Testis (tissue), 2 donors: ENCODE measurements at regions not wholly inside any gene's neighbourhood (a gene's known extent, or its start where the extent isn't known, plus 50 kb on each side); places are given as distances from the start of the nearest gene placed in this dataset.

ENCODE experiments used
- DNase-seq: peaks from one replicate; pipeline ENCODE4 v3.0.0-alpha.2; 2019
- H3K27ac ChIP-seq, 2 donors: fragments of 200-600 bp; sonication (generic); one replicate each; pipeline ENCODE4 v1.5.1; 2019
- H3K27me3 ChIP-seq: fragments of 200-600 bp; sonication (generic); one replicate; pipeline ENCODE4 v1.5.1; 2019
- H3K36me3 ChIP-seq: fragments of 200-600 bp; sonication (generic); one replicate; pipeline ENCODE4 v1.5.1; 2017; ENCODE audit warnings: low read depth; ENCODE audit errors: missing control alignments
- H3K4me1 ChIP-seq: fragments of 200-600 bp; sonication (generic); one replicate; pipeline ENCODE4 v1.5.1; 2019
- H3K4me3 ChIP-seq, 2 donors: fragments of 200-600 bp; sonication (generic); one replicate each; pipeline ENCODE4 v1.5.1; 2017 to 2019
- H3K9me3 ChIP-seq: fragments of 200-600 bp; sonication (generic); one replicate; pipeline ENCODE4 v1.5.1; 2017
- POLR2A ChIP-seq: fragments of 450-650 bp; IDR thresholded peaks from one replicate; pipeline ENCODE4 v1.6.1; 2017; ENCODE audit warnings: antibody characterized with exemption, mild to moderate bottlenecking, moderate library complexity
- WGBS, 2 donors: methylation state at CpG; one replicate each; pipeline ENCODE4 v1.1.5; 2018; 5-methylcytosine and 5-hydroxymethylcytosine counted together
- intact Hi-C: fragments of 100-400 bp; cut with DNase I; formaldehyde crosslinking; loops from one replicate; pipeline ENCODE4 v1.15.1; 2023; ENCODE audit warnings: low total_unique reads
- TF ChIP-seq, protein P1 (sequence below), 3 experiments: fragments of 450-650 bp in 2 of 3; fragments of 200-600 bp in 1 of 3; sonication (generic) in 1 of 3; IDR thresholded peaks; one replicate each; pipeline ENCODE4 v1.5.1; 2016 to 2019; ENCODE audit warnings: antibody characterized with exemption in 3 of 3, mild to moderate bottlenecking in 2 of 3, moderate library complexity in 1 of 3

DNA sequence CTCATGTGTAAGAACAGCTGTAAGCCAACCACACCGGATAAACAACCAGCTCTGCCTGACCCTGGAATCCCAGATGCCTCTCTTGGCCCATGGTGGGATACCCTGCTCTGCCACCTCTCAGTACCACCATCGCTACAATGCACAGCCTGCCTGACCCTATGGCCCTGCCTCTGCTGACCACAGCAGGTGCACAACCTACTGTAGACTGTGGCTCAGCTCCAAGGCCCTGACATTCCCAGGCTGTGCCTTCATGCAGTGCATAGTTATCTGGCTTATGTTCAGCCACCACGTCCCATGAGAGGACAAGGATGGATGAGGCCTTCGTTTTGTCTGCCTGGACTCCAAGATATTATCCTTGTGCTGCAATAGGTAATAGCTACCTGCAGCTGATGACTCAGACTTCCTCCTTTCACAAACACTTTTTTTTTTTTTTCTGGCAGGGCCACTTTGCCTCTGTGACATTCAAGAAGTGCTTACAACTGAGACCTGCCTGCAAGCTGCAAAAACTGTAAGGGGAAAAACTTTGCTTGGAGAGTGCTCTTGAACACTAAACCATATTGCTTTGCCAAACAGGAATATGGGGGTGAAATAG, 177.7 kb downstream of the URB2 start:
- Histone ChIP-seq H3K27me3 (no peaks in the 10 kb centered on the region), H3K4me1 (no peaks in the 10 kb centered on the region), H3K9me3 (no peaks in the 10 kb centered on the region), H3K4me3 (no peak overlapping the region), H3K36me3 (no peaks in the 10 kb centered on the region), H3K27ac (no peak overlapping the region)
- TF ChIP-seq, protein P1, sequence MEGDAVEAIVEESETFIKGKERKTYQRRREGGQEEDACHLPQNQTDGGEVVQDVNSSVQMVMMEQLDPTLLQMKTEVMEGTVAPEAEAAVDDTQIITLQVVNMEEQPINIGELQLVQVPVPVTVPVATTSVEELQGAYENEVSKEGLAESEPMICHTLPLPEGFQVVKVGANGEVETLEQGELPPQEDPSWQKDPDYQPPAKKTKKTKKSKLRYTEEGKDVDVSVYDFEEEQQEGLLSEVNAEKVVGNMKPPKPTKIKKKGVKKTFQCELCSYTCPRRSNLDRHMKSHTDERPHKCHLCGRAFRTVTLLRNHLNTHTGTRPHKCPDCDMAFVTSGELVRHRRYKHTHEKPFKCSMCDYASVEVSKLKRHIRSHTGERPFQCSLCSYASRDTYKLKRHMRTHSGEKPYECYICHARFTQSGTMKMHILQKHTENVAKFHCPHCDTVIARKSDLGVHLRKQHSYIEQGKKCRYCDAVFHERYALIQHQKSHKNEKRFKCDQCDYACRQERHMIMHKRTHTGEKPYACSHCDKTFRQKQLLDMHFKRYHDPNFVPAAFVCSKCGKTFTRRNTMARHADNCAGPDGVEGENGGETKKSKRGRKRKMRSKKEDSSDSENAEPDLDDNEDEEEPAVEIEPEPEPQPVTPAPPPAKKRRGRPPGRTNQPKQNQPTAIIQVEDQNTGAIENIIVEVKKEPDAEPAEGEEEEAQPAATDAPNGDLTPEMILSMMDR (IDR thresholded peaks at IDR 0.05), result no peak
- no peak for TF ChIP-seq POLR2A
- intact Hi-C loops, result no loop called here
- DNase-seq, result no peak
- WGBS, 2 donors, result 80 to 84% methylated on average over 4 of the region's 4 CpGs

DNA sequence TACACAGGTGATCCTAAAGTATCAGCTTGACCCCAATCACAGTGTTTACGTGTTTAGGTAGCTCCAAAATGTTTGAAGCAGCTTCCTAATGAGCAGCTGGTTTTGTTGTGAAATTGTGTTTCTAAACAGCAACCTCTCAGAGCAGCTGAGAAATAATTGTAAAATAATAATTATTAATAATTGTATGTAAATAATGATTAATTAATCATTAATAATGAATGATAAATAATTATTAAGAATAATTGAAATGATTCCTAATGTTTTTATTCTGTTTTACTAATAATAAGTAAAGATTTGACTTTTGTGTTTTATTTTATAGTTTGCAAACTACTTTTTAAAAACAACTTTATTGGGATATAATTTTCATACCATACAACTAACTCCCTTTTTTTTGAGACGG, 182.2 kb downstream of the URB2 start:
- TF ChIP-seq, protein P1 (IDR thresholded peaks at IDR 0.05), result no peak
- TF ChIP-seq POLR2A, result no peak
- Histone ChIP-seq H3K4me3 (no peak overlapping the region), H3K4me1 (no peaks in the 10 kb centered on the region), H3K27me3 (no peaks in the 10 kb centered on the region), H3K27ac (no peak overlapping the region), H3K9me3 (no peaks in the 10 kb centered on the region), H3K36me3 (no peaks in the 10 kb centered on the region)
- no peak for DNase-seq
- intact Hi-C loops, result no loop called here
- WGBS, 2 donors, result 89 to 96% methylated on average over 2 of the region's 2 CpGs

DNA sequence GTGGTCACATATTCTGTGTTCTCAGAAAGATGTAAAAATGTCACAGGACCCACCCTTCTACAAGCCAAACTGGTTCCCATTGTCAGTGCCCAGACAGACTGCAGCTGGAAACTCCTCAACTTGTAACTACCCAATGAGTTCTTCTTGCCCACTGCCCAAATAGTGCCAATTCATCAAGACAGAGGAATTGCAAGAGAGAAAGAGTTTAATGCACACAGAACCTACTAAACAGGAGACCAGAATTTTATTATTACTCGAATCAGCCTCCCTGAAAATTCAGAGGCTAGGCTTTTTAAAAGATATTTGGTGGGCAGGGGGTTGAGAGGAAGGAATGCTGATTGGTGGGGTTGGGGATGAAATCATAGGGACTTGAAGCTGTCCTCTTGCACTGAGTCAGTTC, 184.1 kb downstream of the URB2 start:
- Histone ChIP-seq H3K27ac (no peak overlapping the region), H3K36me3 (no peaks in the 10 kb centered on the region), H3K27me3 (no peaks in the 10 kb centered on the region), H3K4me1 (no peaks in the 10 kb centered on the region), H3K4me3 (no peak overlapping the region), H3K9me3 (no peaks in the 10 kb centered on the region)
- intact Hi-C loops, result no loop called here
- no peak for TF ChIP-seq POLR2A
- TF ChIP-seq, protein P1 (IDR thresholded peaks at IDR 0.05), result no peak
- no peak for DNase-seq
- 77 to 79% methylated on average over 1 of the region's 1 CpG for WGBS, 2 donors

GRCh38 chr1:229810961-229811360, 184.9 kb downstream of the URB2 start:
- no peaks in the 10 kb centered on the region for H3K4me1 ChIP-seq
- intact Hi-C loops, result no loop called here
- 91 to 94% methylated on average over 2 of the region's 2 CpGs for WGBS, 2 donors

GRCh38 chr1:229812148-229812547, 186.1 kb downstream of the URB2 start:
- H3K9me3 ChIP-seq, result no peaks in the 10 kb centered on the region
- TF ChIP-seq POLR2A, result no peak
- TF ChIP-seq, protein P1 (IDR thresholded peaks at IDR 0.05), result no peak
- no peak overlapping the region for H3K4me3 ChIP-seq
- no peaks in the 10 kb centered on the region for H3K36me3 ChIP-seq
- intact Hi-C loops, result no loop called here
- H3K27ac ChIP-seq, result no peak overlapping the region
- no peaks in the 10 kb centered on the region for H3K27me3 ChIP-seq
- H3K4me1 ChIP-seq, result no peaks in the 10 kb centered on the region
- WGBS, 2 donors, result 71 to 90% methylated on average over 1 of the region's 1 CpG
- DNase-seq, result no peak

More at GRCh38 chr1:229810961-229811360, 184.9 kb downstream of the URB2 start:
- Histone ChIP-seq H3K4me3 (no peak overlapping the region), H3K27me3 (no peaks in the 10 kb centered on the region), H3K36me3 (no peaks in the 10 kb centered on the region), H3K27ac (no peak overlapping the region), H3K9me3 (no peaks in the 10 kb centered on the region)
- no peak for TF ChIP-seq POLR2A
- TF ChIP-seq, protein P1 (IDR thresholded peaks at IDR 0.05), result no peak
- DNase-seq, result no peak
